ENCODE measurements at regions not wholly inside any gene's neighbourhood (a gene's known extent, or its start where the extent isn't known, plus 50 kb on each side); places are given as distances from the start of the nearest gene placed in this dataset.

DNA sequence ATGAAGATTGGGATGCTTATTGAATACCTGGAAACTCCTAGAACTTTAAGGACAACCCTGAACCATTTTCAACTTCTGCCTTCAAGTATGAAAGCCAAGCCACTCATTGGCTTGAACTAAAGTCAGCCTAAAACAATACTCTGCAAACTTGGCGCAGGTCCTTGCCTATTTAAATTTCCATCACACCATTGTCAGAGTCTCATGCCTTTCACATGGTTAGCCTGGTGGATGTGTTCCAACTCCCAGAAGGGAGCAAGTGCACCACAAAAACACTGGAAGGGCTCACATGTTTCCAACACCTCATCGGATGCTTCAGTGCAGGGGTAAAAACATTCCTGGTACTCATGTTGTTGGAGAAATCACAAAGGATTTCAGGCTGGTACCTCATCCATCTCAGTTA, 511.6 kb upstream of the MDFIC2 start:
- TF ChIP-seq, protein P1, sequence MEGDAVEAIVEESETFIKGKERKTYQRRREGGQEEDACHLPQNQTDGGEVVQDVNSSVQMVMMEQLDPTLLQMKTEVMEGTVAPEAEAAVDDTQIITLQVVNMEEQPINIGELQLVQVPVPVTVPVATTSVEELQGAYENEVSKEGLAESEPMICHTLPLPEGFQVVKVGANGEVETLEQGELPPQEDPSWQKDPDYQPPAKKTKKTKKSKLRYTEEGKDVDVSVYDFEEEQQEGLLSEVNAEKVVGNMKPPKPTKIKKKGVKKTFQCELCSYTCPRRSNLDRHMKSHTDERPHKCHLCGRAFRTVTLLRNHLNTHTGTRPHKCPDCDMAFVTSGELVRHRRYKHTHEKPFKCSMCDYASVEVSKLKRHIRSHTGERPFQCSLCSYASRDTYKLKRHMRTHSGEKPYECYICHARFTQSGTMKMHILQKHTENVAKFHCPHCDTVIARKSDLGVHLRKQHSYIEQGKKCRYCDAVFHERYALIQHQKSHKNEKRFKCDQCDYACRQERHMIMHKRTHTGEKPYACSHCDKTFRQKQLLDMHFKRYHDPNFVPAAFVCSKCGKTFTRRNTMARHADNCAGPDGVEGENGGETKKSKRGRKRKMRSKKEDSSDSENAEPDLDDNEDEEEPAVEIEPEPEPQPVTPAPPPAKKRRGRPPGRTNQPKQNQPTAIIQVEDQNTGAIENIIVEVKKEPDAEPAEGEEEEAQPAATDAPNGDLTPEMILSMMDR (IDR thresholded peaks at IDR 0.05): no peak
- no peak for TF ChIP-seq POLR2A (IDR thresholded peaks at IDR 0.05)
